ENCODE measurements at regions not wholly inside any gene's neighbourhood (a gene's known extent, or its start where the extent isn't known, plus 50 kb on each side); places are given as distances from the start of the nearest gene placed in this dataset.

GRCh38 chr5:53423724-53424123, 56.7 kb upstream of the FST start:
- no peaks in the 10 kb centered on the region for H3K79me2 ChIP-seq (ENCODE audit: insufficient read depth, low read length)
- H3K36me3 ChIP-seq (ENCODE audit: insufficient read depth, low read length): no peaks in the 10 kb centered on the region
- TF ChIP-seq CTCF (IDR thresholded peaks at IDR 0.05; ENCODE audit: extremely low read depth, low read depth, low read length): no peak
- no peak overlapping the region for H3K4me2 ChIP-seq (ENCODE audit: insufficient read depth, low read length)
- H3K4me3 ChIP-seq (ENCODE audit: insufficient read depth, low read length): no peak overlapping the region
- H3K4me1 ChIP-seq (ENCODE audit: insufficient read depth, low read length): peaks cover 51% of the 10 kb centered on the region
- H3K27me3 ChIP-seq (ENCODE audit: insufficient read depth, low read length): no peaks in the 10 kb centered on the region
- peak overlapping the region; percentile 89 for H3K27ac ChIP-seq (ENCODE audit: low read depth, low read length)
- no peaks in the 10 kb centered on the region for H4K20me1 ChIP-seq (ENCODE audit: insufficient read depth, low read length)
- H3K9me3 ChIP-seq (ENCODE audit: low read depth, low read length): no peaks in the 10 kb centered on the region
- H2AFZ ChIP-seq (ENCODE audit: low read length): no peak overlapping the region
- DNase-seq (ENCODE audit: insufficient read length, low spot score, missing footprints): no peak

GRCh38 chr5:53424686-53425615, 55.5 kb upstream of the FST start:
- DNase-seq (ENCODE audit: insufficient read length, low spot score, missing footprints): no peak
- H3K9me3 ChIP-seq (ENCODE audit: low read depth, low read length): no peaks in the 10 kb centered on the region
- peaks cover 50% of the 10 kb centered on the region for H3K4me1 ChIP-seq (ENCODE audit: insufficient read depth, low read length)
- no peak overlapping the region for H2AFZ ChIP-seq (ENCODE audit: low read length)
- peak overlapping the region; percentile 89 for H3K27ac ChIP-seq (ENCODE audit: low read depth, low read length)
- no peaks in the 10 kb centered on the region for H4K20me1 ChIP-seq (ENCODE audit: insufficient read depth, low read length)
- TF ChIP-seq CTCF (IDR thresholded peaks at IDR 0.05; ENCODE audit: extremely low read depth, low read depth, low read length): peak; percentile 17
- no peaks in the 10 kb centered on the region for H3K36me3 ChIP-seq (ENCODE audit: insufficient read depth, low read length)
- no peak overlapping the region for H3K4me3 ChIP-seq (ENCODE audit: insufficient read depth, low read length)
- H3K27me3 ChIP-seq (ENCODE audit: insufficient read depth, low read length): no peaks in the 10 kb centered on the region
- peak overlapping the region; percentile 20 for H3K4me2 ChIP-seq (ENCODE audit: insufficient read depth, low read length)
- no peaks in the 10 kb centered on the region for H3K79me2 ChIP-seq (ENCODE audit: insufficient read depth, low read length)

GRCh38 chr5:53425687-53426511, 54.5 kb upstream of the FST start:
- H4K20me1 ChIP-seq (ENCODE audit: insufficient read depth, low read length): no peaks in the 10 kb centered on the region
- peak overlapping the region; percentile 89 for H3K27ac ChIP-seq (ENCODE audit: low read depth, low read length)
- no peaks in the 10 kb centered on the region for H3K79me2 ChIP-seq (ENCODE audit: insufficient read depth, low read length)
- no peaks in the 10 kb centered on the region for H3K36me3 ChIP-seq (ENCODE audit: insufficient read depth, low read length)
- H3K4me2 ChIP-seq (ENCODE audit: insufficient read depth, low read length): no peak overlapping the region
- no peak overlapping the region for H2AFZ ChIP-seq (ENCODE audit: low read length)
- no peak overlapping the region for H3K4me3 ChIP-seq (ENCODE audit: insufficient read depth, low read length)
- H3K27me3 ChIP-seq (ENCODE audit: insufficient read depth, low read length): no peaks in the 10 kb centered on the region
- TF ChIP-seq CTCF (IDR thresholded peaks at IDR 0.05; ENCODE audit: extremely low read depth, low read depth, low read length): peak; percentile 35
- H3K9me3 ChIP-seq (ENCODE audit: low read depth, low read length): no peaks in the 10 kb centered on the region
- DNase-seq (ENCODE audit: insufficient read length, low spot score, missing footprints): no peak
- H3K4me1 ChIP-seq (ENCODE audit: insufficient read depth, low read length): peaks cover 57% of the 10 kb centered on the region

- H3K36me3 ChIP-seq (ENCODE audit: insufficient read depth, low read length): no peaks in the 10 kb centered on the region
- no peaks in the 10 kb centered on the region for H3K79me2 ChIP-seq (ENCODE audit: insufficient read depth, low read length)
- H3K4me3 ChIP-seq (ENCODE audit: insufficient read depth, low read length): no peak overlapping the region
- peaks cover 62% of the 10 kb centered on the region for H3K4me1 ChIP-seq (ENCODE audit: insufficient read depth, low read length)
- no peak for TF ChIP-seq CTCF (IDR thresholded peaks at IDR 0.05; ENCODE audit: extremely low read depth, low read depth, low read length)
- H3K9me3 ChIP-seq (ENCODE audit: low read depth, low read length): no peaks in the 10 kb centered on the region
- peak overlapping the region; percentile 89 for H3K27ac ChIP-seq (ENCODE audit: low read depth, low read length)
- no peak overlapping the region for H3K4me2 ChIP-seq (ENCODE audit: insufficient read depth, low read length)
- no peak for DNase-seq (ENCODE audit: insufficient read length, low spot score, missing footprints)
- peak overlapping the region; percentile 1 for H2AFZ ChIP-seq (ENCODE audit: low read length)
- no peaks in the 10 kb centered on the region for H4K20me1 ChIP-seq (ENCODE audit: insufficient read depth, low read length)
- H3K27me3 ChIP-seq (ENCODE audit: insufficient read depth, low read length): no peaks in the 10 kb centered on the region
Observed at GRCh38 chr5:53426512-53426830, 54.0 kb upstream of the FST start.

All from osteoblast (primary cell).